GM23338 (cell line): ENCODE measurements at regions not wholly inside any gene's neighbourhood (a gene's known extent, or its start where the extent isn't known, plus 50 kb on each side); places are given as distances from the start of the nearest gene placed in this dataset.

Experiments used
- ATAC-seq: fragments of 200-7000 bp; cut with Tn5 transposase; 3 replicates; pipeline ENCODE4 v1.9.1; 2020
- DNase-seq: peaks from one replicate; pipeline ENCODE4 v3.0.0-alpha.2; 2015; ENCODE audit warnings: low spot score
- H2AFZ ChIP-seq: fragments of 200-600 bp; sonication (generic); 2 replicates; pipeline ENCODE4 v1.8.0; 2016; ENCODE audit warnings: antibody characterized with exemption, mild to moderate bottlenecking, moderate library complexity
- H3F3A ChIP-seq: fragments of 200-600 bp; sonication (generic); replicated peaks from 2 replicates; pipeline ENCODE4 v1.8.0; 2017; ENCODE audit warnings: antibody characterized with exemption, mixed run types, low read depth
- H3K27ac ChIP-seq: fragments of 200-600 bp; sonication (generic); 2 replicates; pipeline ENCODE4 v1.6.1; 2016; ENCODE audit warnings: low read depth
- H3K27me3 ChIP-seq: fragments of 200-600 bp; sonication (generic); 2 replicates; pipeline ENCODE4 v1.8.0; 2016; ENCODE audit warnings: mild to moderate bottlenecking, mixed run types, moderate library complexity; ENCODE audit not compliant: insufficient read depth
- H3K36me3 ChIP-seq: fragments of 200-600 bp; sonication (generic); 2 replicates; pipeline ENCODE4 v1.8.0; 2016; ENCODE audit warnings: mild to moderate bottlenecking; ENCODE audit not compliant: insufficient read depth
- H3K4me1 ChIP-seq: fragments of 200-600 bp; sonication (generic); 2 replicates; pipeline ENCODE4 v1.8.0; 2016; ENCODE audit warnings: mild to moderate bottlenecking, moderate library complexity; ENCODE audit not compliant: insufficient read depth
- H3K4me2 ChIP-seq: fragments of 200-600 bp; sonication (generic); 2 replicates; pipeline ENCODE4 v1.7.1; 2017; ENCODE audit warnings: mixed run types
- H3K4me3 ChIP-seq: fragments of 200-600 bp; sonication (generic); 2 replicates; pipeline ENCODE4 v1.6.1; 2016; ENCODE audit warnings: mixed run types
- H3K79me2 ChIP-seq: fragments of 200-600 bp; sonication (generic); replicated peaks from 2 replicates; pipeline ENCODE4 v1.8.0; 2017; ENCODE audit warnings: mild to moderate bottlenecking; ENCODE audit not compliant: insufficient read depth
- H3K9me2 ChIP-seq: fragments of 200-600 bp; sonication (generic); 2 replicates; pipeline ENCODE4 v1.8.0; 2017; ENCODE audit not compliant: insufficient read depth
- H4K20me1 ChIP-seq: fragments of 200-600 bp; sonication (generic); replicated peaks from 2 replicates; pipeline ENCODE4 v1.8.0; 2017; ENCODE audit warnings: mild to moderate bottlenecking; ENCODE audit not compliant: insufficient read depth
- H3K27ac Mint-ChIP-seq: 2 replicates; pipeline ENCODE4 v1.8.0; 2020; ENCODE audit warnings: inconsistent platforms, mild to moderate bottlenecking, moderate library complexity, mixed read lengths
- H3K27me3 Mint-ChIP-seq: 3 replicates; pipeline ENCODE4 v1.8.0; 2022; ENCODE audit warnings: low read depth, mild to moderate bottlenecking, moderate library complexity, mixed read lengths, inconsistent platforms; ENCODE audit not compliant: insufficient read depth, poor library complexity
- H3K36me3 Mint-ChIP-seq: 3 replicates; pipeline ENCODE4 v1.8.0; 2021; ENCODE audit warnings: low read depth, mild to moderate bottlenecking, inconsistent platforms, moderate library complexity, mixed read lengths
- H3K4me1 Mint-ChIP-seq: 3 replicates; pipeline ENCODE4 v1.8.0; 2020; ENCODE audit warnings: mild to moderate bottlenecking, inconsistent platforms, mixed read lengths
- H3K4me3 Mint-ChIP-seq: 3 replicates; pipeline ENCODE4 v1.8.0; 2021; ENCODE audit warnings: moderate library complexity, mild to moderate bottlenecking, inconsistent platforms, mixed read lengths
- H3K9me3 Mint-ChIP-seq: 3 replicates; pipeline ENCODE4 v1.8.0; 2020; ENCODE audit warnings: moderate library complexity, mild to moderate bottlenecking, inconsistent platforms, mixed read lengths
- CTCF ChIP-seq, 2 experiments: fragments of 200-600 bp in 1 of 2; sonication (generic) in 1 of 2; conservative IDR thresholded peaks; 2 replicates each; pipeline versions ENCODE4 v1.5.1 to v1.6.1; 2016 to 2017; ENCODE audit warnings: antibody characterized with exemption in 2 of 2, low read depth in 2 of 2, mild to moderate bottlenecking in 2 of 2, moderate library complexity in 1 of 2
- EZH2 ChIP-seq: fragments of 200-600 bp; sonication (generic); IDR thresholded peaks from one replicate; pipeline ENCODE4 v1.8.0; 2017; ENCODE audit warnings: antibody characterized with exemption, mild to moderate bottlenecking, low read depth; ENCODE audit not compliant: unreplicated experiment
- JUNB ChIP-seq: IDR thresholded peaks from one replicate; pipeline ENCODE4 v1.6.1; 2016; ENCODE audit warnings: antibody characterized with exemption; ENCODE audit not compliant: unreplicated experiment
- NANOG ChIP-seq: IDR thresholded peaks from 2 replicates; pipeline ENCODE4 v1.6.1; 2016; ENCODE audit warnings: antibody characterized with exemption, borderline replicate concordance
- REST ChIP-seq: IDR thresholded peaks from one replicate; pipeline ENCODE4 v1.6.1; 2018; ENCODE audit warnings: antibody characterized with exemption; ENCODE audit not compliant: unreplicated experiment
- STAT1 ChIP-seq: IDR thresholded peaks from one replicate; pipeline ENCODE4 v1.6.1; 2016; ENCODE audit warnings: antibody characterized with exemption; ENCODE audit not compliant: unreplicated experiment
- TF ChIP-seq, protein P1 (sequence below): IDR thresholded peaks from 2 replicates; pipeline ENCODE4 v1.6.1; 2016; ENCODE audit warnings: antibody characterized with exemption

GRCh38 chr5:173770637-173771036 lies 117.5 kb upstream of the CPEB4 start:
- H3K27me3 ChIP-seq = no peaks in the 10 kb centered on the region
- H3K27me3 Mint-ChIP-seq = peaks cover 10% of the 10 kb centered on the region
- no peaks in the 10 kb centered on the region for H3F3A ChIP-seq
- H3K4me3 ChIP-seq = no peak overlapping the region
- 0 out of 2 replicates have a peak, but pooled peaks cover 9% of the 10 kb centered on the region for H3K9me2 ChIP-seq
- no peak for ATAC-seq
- H3K36me3 Mint-ChIP-seq = no peaks in the 10 kb centered on the region; the same call in 2 of the 3 replicates
- H3K79me2 ChIP-seq = no peaks in the 10 kb centered on the region
- TF ChIP-seq EZH2 = no peak
- TF ChIP-seq, protein P1, sequence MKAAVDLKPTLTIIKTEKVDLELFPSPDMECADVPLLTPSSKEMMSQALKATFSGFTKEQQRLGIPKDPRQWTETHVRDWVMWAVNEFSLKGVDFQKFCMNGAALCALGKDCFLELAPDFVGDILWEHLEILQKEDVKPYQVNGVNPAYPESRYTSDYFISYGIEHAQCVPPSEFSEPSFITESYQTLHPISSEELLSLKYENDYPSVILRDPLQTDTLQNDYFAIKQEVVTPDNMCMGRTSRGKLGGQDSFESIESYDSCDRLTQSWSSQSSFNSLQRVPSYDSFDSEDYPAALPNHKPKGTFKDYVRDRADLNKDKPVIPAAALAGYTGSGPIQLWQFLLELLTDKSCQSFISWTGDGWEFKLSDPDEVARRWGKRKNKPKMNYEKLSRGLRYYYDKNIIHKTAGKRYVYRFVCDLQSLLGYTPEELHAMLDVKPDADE = no peak
- no peak for TF ChIP-seq REST
- no peak for TF ChIP-seq NANOG
- no peak for TF ChIP-seq JUNB
- TF ChIP-seq STAT1 = no peak
- H3K36me3 ChIP-seq = no peaks in the 10 kb centered on the region
- H3K4me3 Mint-ChIP-seq = no peak overlapping the region
- H3K4me2 ChIP-seq = peak overlapping the region; percentile 36; the same call in 1 of the 2 replicates
- no peak for DNase-seq
- no peak overlapping the region for H3K27ac ChIP-seq
- H2AFZ ChIP-seq = no peak overlapping the region; the same call in 1 of the 2 replicates
- no peaks in the 10 kb centered on the region for H3K9me3 Mint-ChIP-seq
- no peak overlapping the region for H3K27ac Mint-ChIP-seq
- peaks cover 9% of the 10 kb centered on the region for H3K4me1 ChIP-seq
- peaks cover 11% of the 10 kb centered on the region for H3K4me1 Mint-ChIP-seq
- H4K20me1 ChIP-seq = no peaks in the 10 kb centered on the region

DNA sequence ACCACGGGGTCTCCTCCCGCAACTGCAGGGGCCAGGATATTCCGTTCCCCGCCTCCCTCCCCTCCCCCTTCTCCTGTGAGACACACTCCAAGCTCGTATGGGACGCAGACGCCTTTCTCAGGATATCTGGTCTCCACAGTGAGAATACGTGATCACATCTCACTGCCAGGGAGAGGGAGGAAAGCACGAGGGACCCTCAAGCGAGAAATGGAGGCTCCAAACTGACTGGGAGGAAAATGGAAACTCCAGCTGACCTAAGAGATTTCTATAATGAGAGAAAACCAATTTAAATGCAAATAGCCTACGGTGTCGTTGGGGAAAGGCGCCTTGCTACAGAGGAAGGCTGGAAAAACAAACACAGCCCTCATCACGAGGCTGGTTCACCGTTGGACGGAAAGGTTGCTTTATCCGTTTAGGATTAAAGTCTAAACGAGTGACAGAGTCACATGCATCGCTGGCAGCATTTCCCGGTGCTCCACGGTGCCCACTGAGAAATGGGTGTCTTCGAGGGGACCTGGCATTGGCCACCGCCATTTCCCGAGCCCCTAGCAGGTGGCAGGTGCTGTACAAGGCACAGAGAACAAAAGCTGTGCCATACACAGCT lies 116.9 kb upstream of the CPEB4 start:
- peaks cover 10% of the 10 kb centered on the region for H3K27me3 Mint-ChIP-seq
- ATAC-seq (peak; percentile 77), DNase-seq (peak; percentile 47)
- H3F3A ChIP-seq = no peaks in the 10 kb centered on the region
- H3K4me3 ChIP-seq = no peak overlapping the region
- H3K36me3 Mint-ChIP-seq = no peaks in the 10 kb centered on the region; the same call in 2 of the 3 replicates
- H3K27ac ChIP-seq = no peak overlapping the region
- 0 out of 2 replicates have a peak, but pooled peaks cover 9% of the 10 kb centered on the region for H3K9me2 ChIP-seq
- peaks cover 9% of the 10 kb centered on the region for H3K4me1 ChIP-seq
- H4K20me1 ChIP-seq = no peaks in the 10 kb centered on the region
- H3K27me3 ChIP-seq = no peaks in the 10 kb centered on the region
- H3K4me3 Mint-ChIP-seq = peak overlapping the region; percentile 41; the same call in 2 of the 3 replicates
- H3K27ac Mint-ChIP-seq = peak overlapping the region; percentile 76
- no peaks in the 10 kb centered on the region for H3K36me3 ChIP-seq
- no peaks in the 10 kb centered on the region for H3K9me3 Mint-ChIP-seq
- H3K4me2 ChIP-seq = peak overlapping the region; percentile 36
- H2AFZ ChIP-seq = peak overlapping the region; percentile 96
- peaks cover 11% of the 10 kb centered on the region for H3K4me1 Mint-ChIP-seq
- no peaks in the 10 kb centered on the region for H3K79me2 ChIP-seq
- TF ChIP-seq JUNB (no peak), REST (no peak), EZH2 (no peak), CTCF (conservative IDR thresholded peaks at IDR 0.05; ENCODE audit: low read depth in 2 of 2) (no peak)
